PFSK-1 (cell line): ENCODE measurements at regions not wholly inside any gene's neighbourhood (a gene's known extent, or its start where the extent isn't known, plus 50 kb on each side); places are given as distances from the start of the nearest gene placed in this dataset.

Experiments
- POLR2AphosphoS5 ChIP-seq: IDR thresholded peaks from 2 replicates; pipeline ENCODE4 v1.6.1; 2012; ENCODE audit warnings: low read depth, mild to moderate bottlenecking, control low read depth, low read length, moderate library complexity
- REST ChIP-seq, 2 experiments: IDR thresholded peaks; 2 replicates each; pipeline versions ENCODE4 v1.6.1 to v1.8.0; 2011 to 2012; ENCODE audit warnings: low read depth in 2 of 2, low read length in 2 of 2, control low read depth in 1 of 2, inconsistent platforms in 1 of 2, mild to moderate bottlenecking in 1 of 2, moderate library complexity in 1 of 2; ENCODE audit not compliant: insufficient read depth in 1 of 2
- SIN3A ChIP-seq: IDR thresholded peaks from 2 replicates; pipeline ENCODE4 v1.6.1; 2012; ENCODE audit warnings: mild to moderate bottlenecking, low read length, moderate library complexity, borderline replicate concordance; ENCODE audit not compliant: insufficient read depth

- TF ChIP-seq REST (IDR thresholded peaks at IDR 0.05; ENCODE audit: insufficient read depth in 1 of 2, low read depth in 2 of 2, low read length in 2 of 2) = no peak
- TF ChIP-seq POLR2AphosphoS5 = no peak
- TF ChIP-seq SIN3A = no peak
Measured at GRCh38 chr4:181030961-181031360, 1212.2 kb upstream of the TENM3 start.
